Esophagus muscularis mucosa (tissue), 4 donors: ENCODE measurements at regions not wholly inside any gene's neighbourhood (a gene's known extent, or its start where the extent isn't known, plus 50 kb on each side); places are given as distances from the start of the nearest gene placed in this dataset.

Source experiments
- EP300 ChIP-seq: sonication (generic); formaldehyde crosslinking; IDR thresholded peaks from one replicate; pipeline ENCODE4 v1.6.1; 2017; ENCODE audit warnings: antibody characterized with exemption
- POLR2A ChIP-seq: fragments of 450-650 bp; IDR thresholded peaks from one replicate; pipeline ENCODE4 v1.6.1; 2017; ENCODE audit warnings: antibody characterized with exemption, moderate library complexity, mild to moderate bottlenecking, low read depth
- POLR2AphosphoS5 ChIP-seq, 2 donors: sonication (generic); formaldehyde crosslinking; IDR thresholded peaks; one replicate each; pipeline ENCODE4 v1.6.1; 2017; ENCODE audit warnings: antibody characterized with exemption in 2 of 2
- TF ChIP-seq, protein P1 (sequence below), 3 experiments: fragments of 200-600 bp in 2 of 3; fragments of 450-650 bp in 1 of 3; sonication (generic) in 2 of 3; IDR thresholded peaks; one replicate each; pipeline ENCODE4 v1.5.1; 2017 to 2019; ENCODE audit warnings: antibody characterized with exemption in 3 of 3, mild to moderate bottlenecking in 2 of 3, moderate library complexity in 1 of 3

DNA sequence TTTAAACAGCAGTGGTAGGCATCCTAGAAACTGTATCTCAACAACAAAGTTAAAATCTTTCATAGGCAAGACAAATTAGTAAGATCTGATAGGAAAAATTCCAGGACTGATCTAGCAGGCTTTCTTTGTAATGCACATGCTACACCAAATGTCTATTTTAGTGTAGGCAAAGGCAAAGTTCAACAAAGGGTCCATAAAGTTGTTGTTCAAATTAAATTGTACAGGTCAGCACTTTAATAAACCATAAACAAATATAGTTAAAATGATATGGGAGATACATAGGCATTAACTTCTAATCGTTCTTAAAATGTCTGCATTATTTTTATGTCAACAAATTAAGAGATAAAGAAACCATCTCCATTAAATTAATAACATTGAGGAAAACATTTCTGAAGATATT is 413.0 kb downstream of the TUSC7 start:
- TF ChIP-seq POLR2AphosphoS5 (IDR thresholded peaks at IDR 0.05), result no peak
- TF ChIP-seq, protein P1, sequence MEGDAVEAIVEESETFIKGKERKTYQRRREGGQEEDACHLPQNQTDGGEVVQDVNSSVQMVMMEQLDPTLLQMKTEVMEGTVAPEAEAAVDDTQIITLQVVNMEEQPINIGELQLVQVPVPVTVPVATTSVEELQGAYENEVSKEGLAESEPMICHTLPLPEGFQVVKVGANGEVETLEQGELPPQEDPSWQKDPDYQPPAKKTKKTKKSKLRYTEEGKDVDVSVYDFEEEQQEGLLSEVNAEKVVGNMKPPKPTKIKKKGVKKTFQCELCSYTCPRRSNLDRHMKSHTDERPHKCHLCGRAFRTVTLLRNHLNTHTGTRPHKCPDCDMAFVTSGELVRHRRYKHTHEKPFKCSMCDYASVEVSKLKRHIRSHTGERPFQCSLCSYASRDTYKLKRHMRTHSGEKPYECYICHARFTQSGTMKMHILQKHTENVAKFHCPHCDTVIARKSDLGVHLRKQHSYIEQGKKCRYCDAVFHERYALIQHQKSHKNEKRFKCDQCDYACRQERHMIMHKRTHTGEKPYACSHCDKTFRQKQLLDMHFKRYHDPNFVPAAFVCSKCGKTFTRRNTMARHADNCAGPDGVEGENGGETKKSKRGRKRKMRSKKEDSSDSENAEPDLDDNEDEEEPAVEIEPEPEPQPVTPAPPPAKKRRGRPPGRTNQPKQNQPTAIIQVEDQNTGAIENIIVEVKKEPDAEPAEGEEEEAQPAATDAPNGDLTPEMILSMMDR (IDR thresholded peaks at IDR 0.05), result no peak
- TF ChIP-seq EP300, result no peak
- TF ChIP-seq POLR2A, result no peak
